HEK293T (cell line): ENCODE measurements at regions not wholly inside any gene's neighbourhood (a gene's known extent, or its start where the extent isn't known, plus 50 kb on each side); places are given as distances from the start of the nearest gene placed in this dataset.

ENCODE experiments used
- CTCF ChIA-PET: fragments of 350-600 bp; formaldehyde crosslinking; extraction: SDS; loops from one replicate; lab custom pipeline; 2021; ENCODE audit warnings: antibody characterized with exemption, inconsistent platforms; lab: Yijun Ruan, JAX
- POLR2A ChIA-PET: fragments of 350-600 bp; formaldehyde crosslinking; extraction: SDS; loops from one replicate; lab custom pipeline; 2020; ENCODE audit warnings: antibody characterized with exemption, inconsistent platforms; lab: Yijun Ruan, JAX
- DNase-seq: peaks from one replicate; pipeline ENCODE4 v3.0.0; 2012; ENCODE audit warnings: mixed read lengths; ENCODE audit errors: extremely low spot score
- ARNT ChIP-seq: fragments of 450-650 bp; IDR thresholded peaks from 2 replicates; pipeline ENCODE4 v1.6.1; 2017; ENCODE audit warnings: mild to moderate bottlenecking
- BHLHE40 ChIP-seq: fragments of 450-650 bp; IDR thresholded peaks from 2 replicates; pipeline ENCODE4 v1.6.1; 2016; ENCODE audit warnings: mild to moderate bottlenecking, moderate library complexity, borderline replicate concordance
- CTBP1 ChIP-seq: fragments of 450-650 bp; IDR thresholded peaks from 2 replicates; pipeline ENCODE4 v1.6.1; 2016; ENCODE audit warnings: borderline replicate concordance
- ELF4 ChIP-seq: fragments of 450-650 bp; IDR thresholded peaks from 2 replicates; pipeline ENCODE4 v1.6.1; 2017; ENCODE audit warnings: antibody characterized with exemption
- FOXA1 ChIP-seq: fragments of 450-650 bp; IDR thresholded peaks from 2 replicates; pipeline ENCODE4 v1.6.1; 2016; ENCODE audit warnings: mild to moderate bottlenecking
- FOXK2 ChIP-seq: fragments of 450-650 bp; IDR thresholded peaks from 2 replicates; pipeline ENCODE4 v1.6.1; 2016; ENCODE audit warnings: mild to moderate bottlenecking
- FOXM1 ChIP-seq: fragments of 450-650 bp; IDR thresholded peaks from 2 replicates; pipeline ENCODE4 v1.6.1; 2017; ENCODE audit warnings: mild to moderate bottlenecking, borderline replicate concordance
- HDGF ChIP-seq: fragments of 450-650 bp; IDR thresholded peaks from 2 replicates; pipeline ENCODE4 v1.6.1; 2017; ENCODE audit warnings: antibody characterized with exemption, borderline replicate concordance
- L3MBTL2 ChIP-seq: fragments of 450-650 bp; conservative IDR thresholded peaks from 2 replicates; pipeline ENCODE4 v1.6.1; 2016; ENCODE audit warnings: mild to moderate bottlenecking
- LEF1 ChIP-seq: fragments of 450-650 bp; IDR thresholded peaks from 2 replicates; pipeline ENCODE4 v1.6.1; 2017; ENCODE audit warnings: mild to moderate bottlenecking, borderline replicate concordance
- NFRKB ChIP-seq: fragments of 450-650 bp; IDR thresholded peaks from 2 replicates; pipeline ENCODE4 v1.6.1; 2016; ENCODE audit warnings: mild to moderate bottlenecking, moderate library complexity
- PKNOX1 ChIP-seq: fragments of 450-650 bp; IDR thresholded peaks from 2 replicates; pipeline ENCODE4 v1.6.1; 2016
- SP1 ChIP-seq: fragments of 450-650 bp; IDR thresholded peaks from 2 replicates; pipeline ENCODE4 v1.6.1; 2017
- SUZ12 ChIP-seq: fragments of 450-650 bp; IDR thresholded peaks from 2 replicates; pipeline ENCODE4 v1.6.1; 2016; ENCODE audit warnings: mild to moderate bottlenecking
- TARDBP ChIP-seq: fragments of 450-650 bp; IDR thresholded peaks from 2 replicates; pipeline ENCODE4 v1.6.1; 2016
- ZNF384 ChIP-seq: fragments of 450-650 bp; IDR thresholded peaks from 2 replicates; pipeline ENCODE4 v1.6.1; 2016

GRCh38 chr9:30125881-30126280 is 2258.6 kb upstream of the ACO1 start:
- TF ChIP-seq ZNF384 (no peak), SUZ12 (no peak), FOXA1 (no peak), HDGF (no peak), FOXM1 (no peak), SP1 (no peak), TARDBP (no peak), NFRKB (no peak), BHLHE40 (no peak), CTBP1 (no peak), FOXK2 (no peak), L3MBTL2 (no peak), ARNT (no peak)
- CTCF ChIA-PET, result no interaction called here
- DNase-seq, result no peak
- POLR2A ChIA-PET, result no interaction called here

- no peak for TF ChIP-seq NFRKB
- no peak for TF ChIP-seq FOXK2
- no peak for TF ChIP-seq HDGF
- TF ChIP-seq L3MBTL2, result no peak
- no peak for TF ChIP-seq ELF4
- no peak for TF ChIP-seq ARNT
- no peak for TF ChIP-seq FOXA1
- POLR2A ChIA-PET, result no interaction called here
Observed at GRCh38 chr9:30127371-30127770, 2257.1 kb upstream of the ACO1 start.

GRCh38 chr9:30140407-30140806 is 2244.0 kb upstream of the ACO1 start:
- DNase-seq, result no peak
- TF ChIP-seq HDGF (no peak), CTBP1 (no peak), SP1 (no peak), ZNF384 (no peak), BHLHE40 (no peak), FOXK2 (no peak), LEF1 (no peak), TARDBP (no peak), NFRKB (no peak), FOXA1 (no peak), SUZ12 (no peak), FOXM1 (no peak), ELF4 (no peak), L3MBTL2 (no peak), PKNOX1 (no peak)
- ChIA-PET POLR2A (no interaction called here), CTCF (no interaction called here)

More at GRCh38 chr9:30127371-30127770, 2257.1 kb upstream of the ACO1 start:
- no peak for DNase-seq
- CTCF ChIA-PET, result no interaction called here

- DNase-seq, result no peak
- TF ChIP-seq NFRKB (no peak), ARNT (no peak), L3MBTL2 (no peak), FOXA1 (no peak), TARDBP (no peak), FOXK2 (no peak), ZNF384 (no peak), SUZ12 (no peak)
- ChIA-PET POLR2A (no interaction called here), CTCF (no interaction called here)
Observed at GRCh38 chr9:30160570-30160969, 2223.9 kb upstream of the ACO1 start.

GRCh38 chr9:30172206-30172605 is 2212.2 kb upstream of the ACO1 start:
- TF ChIP-seq ZNF384, result no peak
- no peak for TF ChIP-seq BHLHE40
- TF ChIP-seq PKNOX1, result no peak
- TF ChIP-seq TARDBP, result no peak
- no peak for TF ChIP-seq FOXA1
- no peak for TF ChIP-seq CTBP1
- TF ChIP-seq LEF1, result no peak
- TF ChIP-seq ELF4, result no peak
- TF ChIP-seq HDGF, result no peak
- no peak for TF ChIP-seq FOXM1
- TF ChIP-seq SP1, result no peak
- TF ChIP-seq FOXK2, result no peak
- TF ChIP-seq ARNT, result no peak
- TF ChIP-seq SUZ12, result no peak
- TF ChIP-seq NFRKB, result no peak
- TF ChIP-seq L3MBTL2, result no peak
- CTCF ChIA-PET, result no interaction called here
- POLR2A ChIA-PET, result no interaction called here
- no peak for DNase-seq

- ChIA-PET POLR2A (no interaction called here), CTCF (no interaction called here)
- DNase-seq, result no peak
- TF ChIP-seq ARNT, result no peak
- no peak for TF ChIP-seq ELF4
- no peak for TF ChIP-seq FOXM1
- TF ChIP-seq BHLHE40, result no peak
- TF ChIP-seq L3MBTL2, result no peak
- TF ChIP-seq HDGF, result no peak
- TF ChIP-seq SUZ12, result no peak
- no peak for TF ChIP-seq FOXA1
- TF ChIP-seq ZNF384, result no peak
- TF ChIP-seq FOXK2, result no peak
- no peak for TF ChIP-seq NFRKB
Observed at GRCh38 chr9:30178610-30179009, 2205.8 kb upstream of the ACO1 start.

- ChIA-PET CTCF (no interaction called here), POLR2A (no interaction called here)
- no peak for TF ChIP-seq FOXM1
Observed at GRCh38 chr9:30193421-30193820, 2191.0 kb upstream of the ACO1 start.

More at GRCh38 chr9:30193421-30193820, 2191.0 kb upstream of the ACO1 start:
- no peak for DNase-seq
